Skeletal muscle satellite cell (primary cell): ENCODE measurements at regions not wholly inside any gene's neighbourhood (a gene's known extent, or its start where the extent isn't known, plus 50 kb on each side); places are given as distances from the start of the nearest gene placed in this dataset.
"Not testable (repeated sequence)": the region's sequence is repeated elsewhere in the genome, so short reads cannot be mapped to it uniquely, and the experiment has no call there.

Experiments
- H3K27me3 ChIP-seq: 2 replicates; pipeline ENCODE4 v1.7.0; 2013; ENCODE audit warnings: low read length; ENCODE audit not compliant: control insufficient read depth, insufficient read depth
- H3K36me3 ChIP-seq: 2 replicates; pipeline ENCODE4 v1.7.0; 2013; ENCODE audit warnings: mild to moderate bottlenecking, control low read depth, low read length; ENCODE audit not compliant: insufficient read depth
- H3K4me1 ChIP-seq: 2 replicates; pipeline ENCODE4 v1.7.0; 2013; ENCODE audit warnings: low read length; ENCODE audit not compliant: control insufficient read depth, insufficient read depth
- H3K4me2 ChIP-seq: 2 replicates; pipeline ENCODE4 v1.7.0; 2013; ENCODE audit warnings: mild to moderate bottlenecking, low read length
- H3K4me3 ChIP-seq: 2 replicates; pipeline ENCODE4 v1.7.0; 2013; ENCODE audit warnings: low read length
- H3K9ac ChIP-seq: 2 replicates; pipeline ENCODE4 v1.7.0; 2013; ENCODE audit warnings: mild to moderate bottlenecking, low read depth, low read length, moderate library complexity
- H3K9me3 ChIP-seq: replicated peaks from 2 replicates; pipeline ENCODE4 v1.7.0; 2013; ENCODE audit warnings: mild to moderate bottlenecking, control low read depth, low read length

- Histone ChIP-seq H3K36me3 (no peaks in the 10 kb centered on the region), H3K4me1 (peaks cover 11% of the 10 kb centered on the region), H3K4me2 (no peak overlapping the region), H3K4me3 (no peak overlapping the region), H3K9me3 (no peaks in the 10 kb centered on the region), H3K27me3 (no peaks in the 10 kb centered on the region), H3K9ac (no peak overlapping the region)
Measured at GRCh38 chr6:14767226-14767625, 478.6 kb upstream of the JARID2 start.

- Histone ChIP-seq H3K4me3 (no peak overlapping the region), H3K27me3 (no peaks in the 10 kb centered on the region), H3K9me3 (no peaks in the 10 kb centered on the region), H3K4me2 (no peak overlapping the region), H3K9ac (no peak overlapping the region), H3K36me3 (no peaks in the 10 kb centered on the region), H3K4me1 (peaks cover under 1% of the 10 kb centered on the region)
Measured at GRCh38 chr6:14770040-14770439, 475.8 kb upstream of the JARID2 start.

GRCh38 chr6:14770572-14770971 lies 475.3 kb upstream of the JARID2 start:
- H3K9ac ChIP-seq = no peak overlapping the region
- H3K27me3 ChIP-seq = no peaks in the 10 kb centered on the region
- H3K4me2 ChIP-seq = no peak overlapping the region
- no peaks in the 10 kb centered on the region for H3K9me3 ChIP-seq
- H3K4me3 ChIP-seq = no peak overlapping the region
- H3K36me3 ChIP-seq = no peaks in the 10 kb centered on the region
- H3K4me1 ChIP-seq = no peaks in the 10 kb centered on the region

- Histone ChIP-seq H3K27me3 (no peaks in the 10 kb centered on the region), H3K4me2 (no peak overlapping the region), H3K4me3 (no peak overlapping the region), H3K9me3 (no peaks in the 10 kb centered on the region), H3K9ac (no peak overlapping the region), H3K36me3 (no peaks in the 10 kb centered on the region), H3K4me1 (no peaks in the 10 kb centered on the region)
Measured at GRCh38 chr6:14771016-14771415, 474.9 kb upstream of the JARID2 start.

GRCh38 chr6:14772188-14772587 lies 473.7 kb upstream of the JARID2 start:
- H3K4me2 ChIP-seq = no peak overlapping the region
- no peaks in the 10 kb centered on the region for H3K9me3 ChIP-seq
- no peak overlapping the region for H3K4me3 ChIP-seq
- no peaks in the 10 kb centered on the region for H3K4me1 ChIP-seq
- H3K27me3 ChIP-seq = no peaks in the 10 kb centered on the region
- H3K9ac ChIP-seq = no peak overlapping the region
- H3K36me3 ChIP-seq = no peaks in the 10 kb centered on the region

GRCh38 chr6:14775528-14775927 lies 470.3 kb upstream of the JARID2 start:
- H3K36me3 ChIP-seq = no peaks in the 10 kb centered on the region
- no peaks in the 10 kb centered on the region for H3K4me1 ChIP-seq
- no peak overlapping the region for H3K9ac ChIP-seq
- no peaks in the 10 kb centered on the region for H3K9me3 ChIP-seq
- H3K4me3 ChIP-seq = no peak overlapping the region
- H3K27me3 ChIP-seq = no peaks in the 10 kb centered on the region
- H3K4me2 ChIP-seq = no peak overlapping the region

GRCh38 chr6:14776307-14776706 lies 469.6 kb upstream of the JARID2 start:
- Histone ChIP-seq H3K36me3 (no peaks in the 10 kb centered on the region), H3K27me3 (no peaks in the 10 kb centered on the region), H3K4me2 (no peak overlapping the region), H3K9me3 (no peaks in the 10 kb centered on the region), H3K9ac (no peak overlapping the region), H3K4me1 (no peaks in the 10 kb centered on the region), H3K4me3 (no peak overlapping the region)

GRCh38 chr6:14781772-14782525 lies 463.9 kb upstream of the JARID2 start:
- H3K9ac ChIP-seq = peak overlapping the region; percentile 22
- H3K27me3 ChIP-seq = no peaks in the 10 kb centered on the region
- H3K4me3 ChIP-seq = no peak overlapping the region
- no peaks in the 10 kb centered on the region for H3K9me3 ChIP-seq
- peak overlapping the region; percentile 12 for H3K4me2 ChIP-seq
- H3K36me3 ChIP-seq = no peaks in the 10 kb centered on the region
- H3K4me1 ChIP-seq = no peaks in the 10 kb centered on the region

GRCh38 chr6:14782921-14783464 lies 462.9 kb upstream of the JARID2 start:
- H3K9ac ChIP-seq, H3K4me3 ChIP-seq, H3K4me2 ChIP-seq, H3K4me1 ChIP-seq, H3K27me3 ChIP-seq, H3K9me3 ChIP-seq, H3K36me3 ChIP-seq: not testable (repeated sequence)

GRCh38 chr6:14783594-14783993 lies 462.3 kb upstream of the JARID2 start:
- Histone ChIP-seq H3K36me3 (no peaks in the 10 kb centered on the region), H3K4me3 (no peak overlapping the region), H3K9me3 (no peaks in the 10 kb centered on the region), H3K4me2 (no peak overlapping the region), H3K4me1 (no peaks in the 10 kb centered on the region), H3K27me3 (no peaks in the 10 kb centered on the region), H3K9ac (no peak overlapping the region)

- no peak overlapping the region for H3K9ac ChIP-seq
- no peak overlapping the region for H3K4me3 ChIP-seq
- no peak overlapping the region for H3K4me2 ChIP-seq
- no peaks in the 10 kb centered on the region for H3K36me3 ChIP-seq
- H3K9me3 ChIP-seq = no peaks in the 10 kb centered on the region
- no peaks in the 10 kb centered on the region for H3K27me3 ChIP-seq
- no peaks in the 10 kb centered on the region for H3K4me1 ChIP-seq
Measured at GRCh38 chr6:14784596-14785492, 461.0 kb upstream of the JARID2 start.
